H54 (cell line): ENCODE measurements at regions not wholly inside any gene's neighbourhood (a gene's known extent, or its start where the extent isn't known, plus 50 kb on each side); places are given as distances from the start of the nearest gene placed in this dataset.
A peak's percentile ranks its signal among the peaks of the same experiment; 100 is the strongest.

Experiments used
- DNase-seq: peaks from one replicate; pipeline ENCODE4 v3.0.0; 2011; ENCODE audit warnings: low spot score, mixed read lengths; ENCODE audit not compliant: insufficient read length
- FAIRE-seq: peaks from 3 replicates; lab custom pipeline; 2011; peaks lifted over from hg19 to GRCh38; lab: Jason Lieb, UNC
- POLR2A ChIP-seq: IDR thresholded peaks from 2 replicates; pipeline ENCODE4 v1.6.1; 2011; ENCODE audit warnings: low read depth, mild to moderate bottlenecking, low read length

- DNase-seq: no peak
- no peak for FAIRE-seq
- no peak for TF ChIP-seq POLR2A
Observed at GRCh38 chrX:40157228-40158035, 59.7 kb upstream of the BCOR start.

DNA sequence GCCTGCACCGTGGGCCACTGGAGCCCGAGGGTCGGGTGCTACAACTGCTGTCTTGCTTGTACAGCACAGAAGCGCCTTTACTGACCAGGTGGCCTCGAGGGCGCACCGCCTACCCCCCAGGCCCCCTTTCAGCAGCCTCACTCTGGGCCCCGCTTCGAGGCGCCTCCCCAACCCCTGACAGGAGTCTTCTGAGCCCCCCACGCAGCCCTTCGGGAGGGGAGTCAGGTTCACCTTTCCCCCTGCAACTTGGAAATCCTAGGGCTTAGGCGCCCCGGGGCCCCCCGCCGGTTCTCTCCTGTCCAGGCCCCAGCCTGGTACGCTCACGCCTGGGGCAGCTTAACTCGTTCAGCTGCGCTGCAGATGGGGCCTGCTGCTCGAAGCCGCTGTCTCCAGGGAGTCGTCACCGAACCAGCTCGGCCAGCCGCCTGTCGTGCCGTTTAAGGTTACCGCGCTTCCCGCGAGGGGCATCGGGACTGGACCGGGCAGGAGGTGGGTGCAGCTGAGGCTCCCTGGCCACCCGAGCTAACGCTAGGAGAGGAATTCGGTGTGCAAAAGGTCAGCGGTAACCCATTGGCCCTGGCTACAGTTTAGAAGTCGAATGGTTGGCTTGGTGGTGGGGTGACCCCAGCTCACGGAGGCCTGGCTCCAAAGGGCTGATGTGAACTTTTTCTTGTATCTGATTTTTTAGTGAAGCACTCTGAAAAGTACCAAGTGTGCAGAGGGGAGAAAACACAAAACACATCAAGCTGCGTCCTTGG lies 58.9 kb upstream of the BCOR start:
- no peak for DNase-seq
- no peak for TF ChIP-seq POLR2A
- FAIRE-seq: no peak

DNA sequence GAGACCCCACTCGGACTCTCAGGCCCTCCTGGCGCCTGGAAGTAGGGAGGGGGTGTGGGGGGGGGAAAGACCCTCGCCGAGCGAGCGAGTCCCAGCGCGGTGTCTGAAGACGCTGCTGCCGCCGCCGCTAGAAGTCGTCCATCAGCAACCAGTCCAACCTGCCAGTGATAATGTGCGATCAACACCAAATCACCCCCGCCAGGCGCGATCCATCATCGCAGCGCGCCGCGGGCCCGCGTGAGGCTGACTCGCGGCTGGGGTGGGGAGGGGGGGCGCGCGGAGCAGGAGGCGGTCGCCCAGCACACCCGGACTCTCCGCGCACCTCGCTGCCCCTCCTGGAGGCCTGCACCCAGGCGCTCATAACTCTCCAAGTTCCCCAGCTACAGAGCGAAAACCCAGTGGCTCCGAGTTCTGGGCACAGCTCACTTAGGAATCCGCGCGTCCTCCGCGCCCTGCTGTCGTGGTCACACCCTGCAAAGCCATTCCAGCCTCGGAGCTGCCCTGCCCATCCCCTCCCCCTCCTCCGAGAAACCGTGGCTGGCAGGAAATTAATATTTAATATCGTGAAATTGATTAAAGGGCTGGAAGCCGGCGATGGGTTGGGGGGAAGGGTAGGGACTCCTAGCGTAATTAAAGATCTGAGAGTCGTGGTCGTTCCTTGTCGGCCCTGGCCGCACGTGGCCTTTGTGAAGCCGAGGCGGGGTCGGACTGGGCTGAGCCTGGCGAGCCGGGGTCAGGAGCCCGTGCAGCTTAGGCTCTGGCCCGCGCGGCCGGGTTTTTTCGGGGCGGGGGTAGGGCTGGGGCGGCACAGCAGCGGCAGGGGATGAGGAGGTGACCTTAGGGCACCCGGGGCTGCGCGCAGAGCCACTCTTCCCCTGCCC lies 58.1 kb upstream of the BCOR start:
- DNase-seq (no peak), FAIRE-seq (no peak)
- no peak for TF ChIP-seq POLR2A

DNA sequence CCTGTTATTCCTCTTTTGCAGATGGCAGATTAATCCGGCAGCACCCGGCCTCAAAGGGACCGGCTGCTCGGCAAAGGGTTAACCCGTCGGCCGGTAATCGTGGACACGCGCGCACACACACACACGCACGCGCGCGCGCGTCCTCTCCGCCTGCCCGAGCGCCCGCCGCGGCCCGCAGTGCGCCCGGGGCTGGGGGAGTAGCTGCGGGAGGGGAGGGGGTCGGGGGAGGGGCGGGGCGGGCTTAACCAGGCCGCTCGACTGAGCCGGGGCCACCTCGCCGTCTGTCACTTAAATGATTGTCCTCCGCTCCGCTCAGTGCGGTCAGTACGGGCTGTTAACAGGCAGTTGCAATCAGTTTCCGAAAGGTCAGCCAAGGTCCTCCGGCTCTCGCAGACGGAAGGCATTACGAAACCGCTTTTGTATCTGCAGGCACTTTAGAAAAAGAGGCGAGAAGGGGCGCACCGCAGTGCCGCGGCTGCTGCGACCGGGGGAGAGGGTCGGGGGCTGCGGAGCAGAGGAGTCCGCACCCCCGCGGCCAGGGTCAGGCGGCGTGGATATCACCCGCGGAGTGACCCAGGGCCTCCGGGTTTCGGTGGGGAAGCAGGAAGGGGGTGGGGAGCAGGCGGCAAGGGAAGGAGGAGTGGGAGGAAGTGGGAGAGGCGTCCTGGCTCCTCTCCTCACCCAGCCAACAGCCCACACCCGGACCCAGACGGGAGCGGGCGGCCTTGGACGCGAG lies 57.3 kb upstream of the BCOR start:
- FAIRE-seq (no peak), DNase-seq (no peak)
- TF ChIP-seq POLR2A: no peak

GRCh38 chrX:40154250-40154852 lies 56.6 kb upstream of the BCOR start:
- TF ChIP-seq POLR2A: no peak; the same call in 1 of the 2 replicates
- FAIRE-seq: no peak
- peak; percentile 35 for DNase-seq

DNA sequence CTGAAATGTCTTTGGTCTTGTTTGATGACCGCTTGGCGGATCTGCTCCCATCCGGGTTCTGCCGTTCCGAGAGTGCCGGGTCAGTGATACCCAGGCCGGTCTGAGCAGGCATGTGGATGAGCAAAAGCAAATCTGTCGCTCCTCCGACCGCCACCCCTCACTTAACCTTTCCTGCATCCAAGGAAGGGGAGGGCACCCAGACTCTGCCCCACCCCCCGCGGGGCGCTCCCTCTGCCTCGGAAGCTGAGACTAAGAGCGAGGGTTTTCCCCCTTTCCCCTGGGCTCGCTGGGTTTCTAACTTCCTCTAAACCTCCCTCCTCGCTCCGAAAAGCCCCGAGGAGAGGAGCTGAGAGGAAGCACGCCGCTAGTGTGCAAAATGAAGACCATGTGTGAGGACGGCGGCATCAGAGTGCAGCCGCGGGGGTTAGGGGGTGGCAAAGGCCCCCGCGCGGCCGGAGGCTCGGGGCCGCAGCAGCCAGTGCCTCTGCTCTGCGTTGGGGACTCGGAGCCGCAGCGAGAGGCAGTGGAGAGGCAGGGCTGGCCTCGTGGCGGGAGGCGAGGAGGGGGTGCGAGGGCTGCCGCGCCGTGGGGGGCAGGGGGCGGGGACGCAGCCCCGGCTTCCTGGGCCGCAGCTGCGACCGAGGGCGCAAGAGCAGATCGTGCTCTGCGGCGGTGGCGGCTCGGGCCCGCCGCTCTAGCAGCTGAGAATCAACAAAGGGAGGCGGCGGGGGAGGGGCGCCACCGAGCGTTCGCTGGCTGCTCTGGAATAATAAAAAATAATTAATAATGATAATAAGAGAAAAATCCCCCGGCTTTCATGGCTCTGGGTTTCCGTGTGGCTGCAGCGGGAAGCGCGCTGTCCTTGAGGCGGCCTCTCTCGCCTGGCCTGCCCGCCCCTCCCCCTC lies 55.8 kb upstream of the BCOR start:
- DNase-seq (peak; percentile 39), FAIRE-seq (no peak)
- peak; percentile 36 for TF ChIP-seq POLR2A

DNA sequence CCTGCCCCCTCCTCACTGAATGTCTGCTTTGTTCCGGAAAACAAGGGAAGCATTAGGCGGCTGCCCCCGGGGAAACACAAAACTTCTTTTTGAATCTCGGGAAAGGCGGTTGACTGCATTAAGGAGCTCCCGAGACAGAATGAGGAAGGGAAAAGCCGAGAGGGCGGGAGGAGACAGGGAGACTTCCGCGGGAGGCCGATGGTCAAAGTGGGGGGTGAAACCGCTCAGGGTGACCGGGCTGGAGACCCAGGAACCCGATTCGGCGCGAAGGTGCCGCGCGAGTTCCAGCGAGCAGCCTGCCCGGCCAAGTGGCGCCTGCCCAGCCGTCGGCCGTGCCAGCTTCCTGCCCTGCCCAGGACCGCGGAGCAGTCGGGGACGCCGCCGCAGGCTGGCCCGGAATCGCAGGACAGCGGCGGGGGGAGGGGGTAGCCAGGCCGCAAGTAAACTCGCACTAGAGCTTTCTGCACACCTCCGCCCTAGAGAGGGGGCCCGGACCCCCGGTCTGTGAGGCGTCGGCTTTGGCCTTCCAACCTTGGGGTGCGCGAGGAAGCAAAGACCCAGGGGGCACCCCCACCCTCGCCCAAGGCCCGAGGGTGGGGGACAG lies 55.1 kb upstream of the BCOR start:
- DNase-seq (peak; percentile 38), FAIRE-seq (no peak)
- peak; percentile 28; the same call in 1 of the 2 replicates for TF ChIP-seq POLR2A

GRCh38 chrX:40152173-40152711 lies 54.5 kb upstream of the BCOR start:
- no peak for FAIRE-seq
- no peak for TF ChIP-seq POLR2A
- DNase-seq: no peak

DNA sequence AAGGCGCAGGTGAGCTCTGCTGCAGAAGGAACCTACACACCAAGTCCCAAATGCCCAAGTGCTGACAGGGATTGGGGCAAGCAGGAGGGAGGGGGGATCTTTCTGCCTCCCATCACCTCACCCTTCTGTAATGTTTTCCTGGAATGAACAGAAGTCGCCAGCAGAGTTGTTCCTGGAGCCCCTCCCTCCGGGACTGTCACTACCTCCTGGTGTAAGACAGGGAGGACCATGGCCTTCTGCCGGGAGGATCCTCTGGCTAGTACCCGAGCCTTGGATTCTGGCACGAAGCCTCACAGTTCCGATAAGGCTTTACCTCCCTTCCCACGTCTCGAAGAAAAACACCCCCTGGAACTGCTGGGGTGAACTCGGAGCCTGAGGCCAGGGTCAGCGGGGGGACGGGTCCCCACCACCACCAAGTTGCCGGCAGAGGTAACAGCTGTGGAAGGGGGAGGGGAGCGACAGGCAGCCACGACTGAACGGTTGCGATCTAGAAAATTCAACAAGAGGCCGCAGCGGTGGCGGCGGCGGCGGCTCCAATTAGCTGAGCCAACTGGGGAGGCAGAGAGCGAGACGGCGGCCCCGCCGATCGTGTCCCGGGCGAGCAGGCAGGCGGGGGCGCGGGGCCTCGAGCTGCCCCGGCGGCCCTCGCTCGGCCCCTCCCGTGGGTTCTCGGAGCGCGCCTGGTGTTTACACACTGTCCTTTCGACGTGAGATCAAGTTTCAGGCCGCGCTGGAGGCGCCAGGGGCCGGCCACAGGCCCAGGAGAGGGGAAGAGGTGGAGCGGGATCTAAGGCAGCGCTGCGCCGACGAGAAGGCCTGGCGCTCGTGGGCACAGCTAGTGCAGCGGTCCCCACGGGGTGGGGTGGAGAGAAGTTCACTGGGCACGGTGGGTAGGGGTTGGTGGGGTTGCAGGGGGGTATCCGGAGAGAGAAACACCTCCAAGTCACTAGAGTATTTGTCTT lies 53.7 kb upstream of the BCOR start:
- FAIRE-seq (no peak), DNase-seq (no peak)
- no peak for TF ChIP-seq POLR2A

- no peak for DNase-seq
- TF ChIP-seq POLR2A: no peak
- FAIRE-seq: no peak
Observed at GRCh38 chrX:40150503-40150902, 52.7 kb upstream of the BCOR start.
